Stimulated activated CD4-positive, alpha-beta T cell treated with anti-CD3 and anti-CD28 coated beads, Interleukin-1b, Interleukin-23, amount 100 ng/mL, for 1 hour (primary cell): ENCODE measurements at regions not wholly inside any gene's neighbourhood (a gene's known extent, or its start where the extent isn't known, plus 50 kb on each side); places are given as distances from the start of the nearest gene placed in this dataset.

ENCODE experiments used
- DNase-seq, 2 donors: peaks; one replicate each; pipeline ENCODE4 v3.0.0-alpha.2; 2020; ENCODE audit warnings: low read depth in 2 of 2

DNA sequence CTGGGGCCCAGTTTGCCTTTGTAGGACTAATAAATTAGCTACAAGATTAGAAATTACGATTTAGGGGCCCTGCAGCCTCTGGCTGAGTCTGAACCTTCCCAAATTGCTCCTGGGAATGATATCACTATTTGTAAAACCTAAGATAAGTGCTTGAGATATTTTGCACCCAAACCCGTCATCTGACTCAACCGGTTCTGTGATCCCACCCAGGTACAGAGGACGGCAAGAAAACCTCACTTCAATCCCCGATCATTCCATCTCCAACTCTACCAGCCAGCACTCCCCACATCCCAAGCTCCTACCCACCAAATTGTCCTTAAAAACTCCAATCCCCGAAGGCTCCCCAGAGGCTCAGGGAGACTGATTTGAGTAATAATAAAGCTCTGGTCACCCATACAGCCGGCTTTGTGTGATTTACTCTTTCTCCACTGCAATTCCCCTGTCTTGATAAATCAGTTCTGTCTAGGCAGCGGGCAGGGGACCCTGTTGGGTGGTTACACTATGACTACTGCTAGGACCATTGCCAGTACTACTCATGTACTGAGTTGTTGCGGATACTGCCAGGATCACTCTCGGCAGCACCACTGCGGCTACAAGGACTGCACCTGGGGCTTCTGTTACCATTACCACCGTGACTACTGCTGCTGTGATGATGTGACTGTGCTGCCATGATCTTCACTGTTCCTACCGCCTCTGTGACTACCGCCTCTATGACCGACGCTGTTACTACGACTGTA is 73.1 kb downstream of the IRF8 start:
- no peak for DNase-seq

GRCh38 chr16:85974428-85975375 is 75.7 kb downstream of the IRF8 start:
- no peak for DNase-seq

DNA sequence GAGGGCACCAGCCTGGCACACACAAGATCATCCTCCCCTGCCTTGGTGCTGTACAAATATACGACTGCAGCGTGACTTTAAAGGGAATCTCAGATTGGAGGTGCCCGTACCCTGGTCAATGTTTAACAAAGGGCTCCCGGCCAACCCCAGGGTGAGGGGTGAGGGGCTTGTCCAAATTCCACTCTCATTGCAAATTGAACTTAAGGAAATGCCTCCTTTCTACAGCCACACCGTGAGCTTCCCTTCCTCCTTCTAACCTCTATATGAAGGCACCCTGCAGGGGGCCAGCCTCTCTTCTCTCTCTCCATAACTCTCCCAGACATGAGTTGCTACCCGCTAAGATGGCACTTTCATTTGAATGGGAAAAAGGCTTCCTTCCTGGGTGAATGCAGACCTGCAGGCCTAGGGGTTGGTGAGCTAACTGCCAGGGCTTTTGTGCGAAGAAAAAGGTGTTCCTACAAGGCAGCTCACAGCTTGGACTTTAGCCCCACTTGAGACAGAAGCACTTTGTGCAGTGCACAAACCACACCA is 76.6 kb downstream of the IRF8 start:
- no peak for DNase-seq

- no peak for DNase-seq
Measured at GRCh38 chr16:85978291-85978775, 79.4 kb downstream of the IRF8 start.

DNA sequence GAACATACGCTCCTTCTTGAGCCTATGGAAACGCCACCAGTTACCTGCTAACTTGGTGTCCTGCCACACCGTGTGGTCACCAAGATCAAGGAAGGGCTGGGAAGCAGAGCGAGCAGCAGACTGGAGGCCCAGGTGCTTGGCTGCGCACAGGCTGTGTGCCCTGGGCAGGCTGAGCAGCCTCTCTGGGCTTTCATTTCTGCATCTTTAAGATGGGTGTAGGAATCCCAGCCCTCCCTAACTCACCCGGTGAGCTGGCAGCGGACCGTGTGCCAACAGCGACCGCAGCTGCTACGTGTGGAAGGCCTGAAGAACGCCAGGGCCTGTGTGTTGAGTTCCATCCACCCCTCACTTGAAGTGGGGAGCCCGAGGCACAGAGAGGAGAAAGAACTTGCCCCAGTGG is 80.0 kb downstream of the IRF8 start:
- no peak for DNase-seq

DNA sequence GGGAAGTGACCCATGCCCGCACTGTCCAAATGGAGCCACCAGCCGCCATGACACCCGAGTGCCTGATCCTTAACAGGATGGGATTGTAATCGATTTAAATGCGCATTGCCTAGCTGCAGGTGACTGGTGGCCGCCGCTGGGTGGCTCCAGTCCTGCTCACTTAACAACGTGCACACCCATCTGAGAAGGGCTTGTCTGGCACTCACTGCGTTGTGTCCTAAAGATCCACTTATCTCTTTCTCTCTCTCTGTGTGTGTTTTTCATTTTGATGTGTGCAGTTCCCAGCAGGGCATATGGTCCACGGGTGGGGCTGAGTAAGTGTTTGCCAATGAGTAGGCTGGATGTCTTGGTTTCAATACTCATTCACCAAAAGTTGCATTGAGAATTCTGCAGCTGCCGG is 80.6 kb downstream of the IRF8 start:
- DNase-seq, result no peak

- no peak for DNase-seq
Measured at GRCh38 chr16:85980686-85981085, 81.7 kb downstream of the IRF8 start.

DNA sequence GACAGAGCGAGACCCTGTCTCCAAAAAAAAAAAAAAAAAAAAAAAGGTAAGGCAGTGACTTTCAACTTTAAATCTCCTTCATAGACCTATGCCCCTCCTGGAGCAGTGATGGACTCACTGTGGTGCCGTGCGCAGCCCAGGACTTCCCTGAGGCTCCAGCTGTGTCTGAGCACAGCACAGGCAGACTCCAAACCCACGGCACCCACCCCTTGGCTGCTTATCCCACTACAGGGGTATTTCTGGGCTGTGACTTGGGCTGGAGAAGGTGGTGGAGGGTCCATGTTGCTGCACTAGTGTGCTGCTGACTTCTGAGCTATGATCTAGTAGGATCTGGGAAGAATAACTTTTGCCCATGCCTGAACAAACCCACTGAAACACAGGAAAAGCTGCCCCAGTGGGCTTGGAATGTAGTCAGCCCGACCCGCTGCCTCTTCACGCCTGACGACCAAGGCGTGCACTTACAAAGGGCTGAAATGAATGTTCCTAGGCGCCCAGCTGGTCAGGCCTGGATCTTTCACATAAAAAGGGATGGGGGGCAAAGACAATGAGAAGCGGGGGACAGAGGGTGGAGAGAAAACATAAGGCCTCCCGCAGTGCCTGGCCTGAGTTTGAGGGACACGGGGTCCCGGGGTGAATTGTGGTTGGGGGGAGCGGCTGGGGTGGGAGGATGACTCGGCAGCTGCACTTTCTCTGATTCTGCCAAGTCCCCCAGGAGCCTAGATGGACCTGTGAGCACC is 83.0 kb downstream of the IRF8 start:
- no peak for DNase-seq

- DNase-seq, result no peak
Measured at GRCh38 chr16:85982563-85982939, 83.6 kb downstream of the IRF8 start.

DNA sequence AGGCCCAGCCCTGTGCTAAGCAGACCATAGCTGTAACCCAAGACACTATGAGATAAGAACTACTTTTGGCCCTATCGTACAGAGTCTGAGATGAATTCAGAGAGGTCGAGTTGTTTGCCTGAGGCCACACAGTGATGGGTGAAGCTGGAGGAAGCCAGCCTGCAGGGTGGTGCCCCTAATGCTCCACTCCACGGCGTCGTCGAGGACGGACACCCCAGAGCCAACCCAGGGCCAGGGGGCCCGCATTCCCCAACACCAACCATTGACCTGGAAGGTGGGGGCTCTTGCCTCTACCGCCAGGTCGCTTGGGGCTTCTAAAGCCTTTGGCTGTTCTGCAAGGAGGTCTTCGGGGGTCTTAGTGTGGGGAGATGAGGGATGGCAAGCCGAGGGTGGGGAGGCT is 84.1 kb downstream of the IRF8 start:
- no peak for DNase-seq

GRCh38 chr16:85983606-85984230 is 84.8 kb downstream of the IRF8 start:
- DNase-seq, result no peak

DNA sequence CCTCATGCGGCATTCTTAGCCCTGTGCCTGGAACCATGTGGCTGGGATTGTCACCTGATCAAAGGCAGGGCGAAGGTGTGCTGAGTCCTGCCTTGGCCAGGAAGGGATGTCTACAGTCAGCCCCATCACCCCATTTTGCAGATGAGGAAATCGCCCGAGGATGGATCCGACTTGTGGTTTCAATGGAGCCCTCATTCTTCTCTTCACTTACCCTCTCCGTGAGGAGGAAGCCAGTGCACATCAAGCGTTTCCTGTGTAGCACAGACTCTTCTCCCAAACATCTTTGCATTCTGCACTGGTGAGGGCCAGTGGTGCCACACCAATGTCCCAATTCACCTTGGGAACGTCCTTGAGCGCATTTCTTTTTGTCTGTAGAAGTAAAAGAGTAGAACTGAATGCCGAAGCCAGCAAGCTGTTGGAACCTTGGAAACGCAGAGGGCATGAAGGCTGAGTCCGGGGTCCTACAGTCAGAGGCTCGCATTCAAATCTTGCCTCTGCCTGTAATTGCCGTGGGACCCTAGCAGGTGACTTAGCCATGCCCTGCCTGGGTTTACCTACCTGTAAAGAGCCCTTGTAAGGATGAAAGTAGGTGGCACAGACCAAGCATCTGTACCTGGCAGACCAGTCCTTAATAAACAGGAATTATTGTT is 85.4 kb downstream of the IRF8 start:
- DNase-seq, result no peak

DNA sequence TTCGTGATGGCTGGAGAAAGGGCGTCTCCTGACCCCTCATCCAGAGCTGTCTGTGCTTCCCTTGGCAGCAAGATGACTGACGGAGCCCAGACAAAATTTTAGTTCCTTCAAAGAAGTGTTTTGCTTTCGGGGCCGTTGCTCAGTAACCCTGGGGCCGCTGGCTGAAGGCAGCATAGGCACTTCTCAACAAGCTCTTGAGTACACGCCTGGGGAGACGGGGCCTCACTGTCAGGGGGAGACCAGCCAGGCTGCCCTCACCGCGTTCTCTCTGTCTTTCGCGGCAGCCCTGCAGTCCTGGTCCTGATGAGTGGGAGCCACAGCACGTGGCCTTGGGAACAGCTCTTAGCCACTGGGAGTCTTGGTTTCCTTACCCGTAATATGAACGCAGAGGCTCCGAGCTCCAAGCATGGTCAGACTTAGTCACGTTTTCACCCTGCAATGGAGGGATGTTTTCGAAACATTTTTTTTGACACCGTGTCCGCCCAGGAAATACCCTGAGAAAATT is 86.0 kb downstream of the IRF8 start:
- DNase-seq, result no peak

DNA sequence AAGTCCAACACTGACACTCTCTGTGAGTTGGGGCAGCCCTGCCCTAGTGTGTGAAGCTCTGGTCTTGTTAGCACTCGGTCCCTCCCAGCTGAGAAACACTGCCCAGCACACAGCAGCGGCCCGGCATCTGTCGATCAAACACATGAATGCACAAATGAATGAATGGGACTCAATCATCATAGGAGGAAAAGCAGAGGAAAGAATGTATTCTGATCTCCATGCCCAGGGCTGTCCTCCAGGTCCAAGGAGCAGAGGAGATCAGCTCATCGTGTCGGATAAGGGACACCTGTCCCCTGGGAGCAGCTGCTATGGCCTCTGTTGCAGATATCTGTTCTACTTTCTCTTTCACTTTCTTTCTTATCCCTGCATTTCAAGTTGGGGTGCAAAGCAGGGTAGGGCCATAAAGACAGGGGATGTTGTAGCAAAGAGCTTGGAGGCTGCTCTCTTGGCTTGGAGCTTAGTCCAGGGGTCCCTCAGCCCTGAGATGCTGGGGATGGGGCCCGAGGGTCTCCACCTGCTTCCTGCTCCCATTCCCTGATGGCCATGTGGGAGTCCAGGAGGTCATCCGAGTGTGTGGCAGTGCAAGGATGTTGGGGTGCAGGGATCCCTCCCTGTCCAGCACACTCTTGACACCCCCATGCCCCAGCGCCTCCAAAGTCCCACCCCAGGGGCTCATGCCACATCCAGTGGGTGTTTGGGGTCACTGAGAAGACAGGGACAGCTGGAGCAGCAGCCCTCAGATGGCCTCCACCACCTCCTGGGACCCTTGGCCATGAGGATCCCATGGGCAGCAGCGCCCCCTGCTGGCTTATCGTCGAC is 88.2 kb downstream of the IRF8 start:
- DNase-seq, result peak; percentile 2 to 33

DNA sequence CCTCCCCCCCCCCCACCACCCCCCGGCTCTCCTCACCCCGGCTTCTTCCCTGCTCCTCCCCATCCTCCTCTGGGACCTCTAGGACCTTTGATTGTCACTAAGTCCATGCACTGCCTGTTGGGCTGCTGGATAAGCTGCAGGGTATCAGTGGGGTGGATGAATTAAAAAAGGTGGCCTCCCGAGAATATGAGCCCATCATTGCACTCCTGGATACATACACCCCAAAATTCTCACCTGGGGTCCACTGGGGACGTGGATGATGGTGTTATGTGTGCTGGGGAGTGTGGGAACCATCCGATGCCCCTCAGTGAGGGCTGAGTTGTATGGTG is 88.8 kb downstream of the IRF8 start:
- no peak for DNase-seq

DNA sequence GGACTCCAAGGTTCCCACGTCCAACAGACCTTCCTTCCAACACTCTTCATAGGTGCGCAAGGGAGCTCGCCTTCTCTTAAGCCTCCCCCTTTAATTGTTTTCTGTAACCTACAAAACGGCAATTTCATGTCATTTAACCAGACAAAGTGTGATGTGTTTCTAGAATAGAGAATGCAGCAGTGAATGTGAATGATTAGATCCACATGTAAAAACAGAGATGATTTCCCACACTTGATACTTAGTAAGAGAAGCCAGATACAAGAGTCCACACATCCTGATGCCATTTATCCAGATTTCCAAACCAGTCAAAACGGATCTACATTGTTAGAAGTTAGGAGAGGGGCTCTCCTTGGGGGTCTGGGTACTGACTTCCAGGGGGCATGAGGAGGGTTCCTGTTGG is 89.3 kb downstream of the IRF8 start:
- no peak for DNase-seq

DNA sequence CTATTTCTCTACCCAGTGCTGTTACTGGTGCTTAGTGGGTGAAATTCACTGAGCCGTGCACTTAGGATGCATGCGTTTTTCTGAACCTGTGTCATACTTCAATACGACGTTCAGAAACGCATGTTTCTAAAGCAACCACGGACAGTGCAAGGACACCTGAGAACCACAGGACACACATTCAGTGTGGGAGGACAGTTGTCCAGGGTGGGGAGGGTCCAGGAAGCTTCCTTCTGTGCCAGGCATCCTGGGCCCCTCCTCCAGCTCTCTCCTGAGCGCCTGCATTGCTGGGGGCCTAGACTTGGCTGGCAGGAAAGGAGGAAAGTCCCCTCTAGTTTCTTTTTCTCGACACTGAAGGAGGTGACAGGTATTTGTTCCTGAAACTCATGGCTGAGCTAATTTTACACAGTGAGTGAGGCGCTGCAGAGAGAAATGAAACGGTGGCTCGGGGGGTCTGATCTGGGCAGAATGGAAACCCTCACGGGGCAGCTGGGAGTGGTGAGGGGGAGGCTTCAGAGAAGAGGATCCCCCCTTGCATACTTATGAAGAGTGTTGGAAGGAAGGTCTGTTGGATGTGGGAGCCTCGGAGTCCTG is 89.9 kb downstream of the IRF8 start:
- no peak for DNase-seq

GRCh38 chr16:85989376-85989775 is 90.4 kb downstream of the IRF8 start:
- no peak for DNase-seq

DNA sequence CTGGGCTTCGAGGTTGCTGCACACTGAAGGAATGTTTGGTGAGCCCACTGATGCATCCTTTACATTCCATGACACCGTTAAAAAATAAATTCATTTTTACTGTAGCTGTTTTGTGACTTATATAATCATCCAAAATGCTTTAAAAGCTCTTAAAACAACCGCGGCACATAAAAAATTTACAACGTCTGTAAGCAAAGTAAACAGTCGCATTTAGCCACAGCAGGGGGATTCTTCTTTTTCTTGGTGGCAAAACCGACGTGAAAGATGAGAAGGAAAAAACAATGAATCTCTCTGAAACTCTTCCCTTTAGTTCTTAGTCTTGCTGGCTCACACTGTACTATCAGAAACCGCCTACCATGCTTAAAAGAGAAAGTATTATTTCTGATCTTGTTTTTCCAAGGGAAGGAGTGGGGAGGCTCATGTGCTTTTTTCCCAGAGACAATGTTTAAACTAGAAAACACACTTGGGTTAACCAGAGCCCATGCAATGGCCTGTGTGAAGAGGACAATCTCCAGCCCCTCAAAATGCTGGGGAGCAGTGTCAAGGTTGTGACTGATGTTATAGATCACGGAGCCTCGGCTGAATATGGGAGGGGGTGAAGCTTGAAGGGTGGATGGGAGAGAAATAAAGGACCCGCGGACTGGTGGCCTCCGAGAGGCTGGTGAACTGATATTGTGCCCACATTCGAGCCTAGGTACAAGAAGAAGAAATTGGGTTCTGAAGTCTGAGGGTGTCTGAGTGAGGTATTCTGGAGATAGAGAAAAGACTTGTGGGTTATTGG is 91.1 kb downstream of the IRF8 start:
- DNase-seq, result no peak
